ENCODE measurements at regions not wholly inside any gene's neighbourhood (a gene's known extent, or its start where the extent isn't known, plus 50 kb on each side); places are given as distances from the start of the nearest gene placed in this dataset.

DNA sequence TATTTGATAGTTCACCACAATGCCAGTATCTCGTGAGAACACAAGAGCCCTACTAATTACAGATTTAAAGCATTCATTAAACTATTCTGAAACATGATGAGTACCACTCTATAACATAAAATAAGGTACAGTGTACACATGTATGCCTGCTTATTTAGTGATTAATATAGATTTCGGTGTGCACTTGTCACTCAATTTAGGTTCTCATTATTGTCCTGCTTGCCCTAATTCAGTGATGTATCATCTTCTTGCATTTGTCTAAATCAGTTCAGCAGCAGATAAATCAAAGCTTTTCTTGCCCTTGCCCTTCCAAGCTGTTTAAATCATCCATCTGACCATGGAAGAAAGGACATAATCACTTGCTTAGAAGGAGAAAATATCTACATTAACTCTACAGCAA lies 359.7 kb downstream of the GXYLT1 start:
- no peak for DNase-seq
- Mint-ChIP-seq H3K36me3 (ENCODE audit: unreplicated experiment) (no peaks in the 10 kb centered on the region), H3K9me3 (ENCODE audit: unreplicated experiment) (no peaks in the 10 kb centered on the region), H3K27ac (ENCODE audit: unreplicated experiment) (no peak overlapping the region), H3K4me3 (ENCODE audit: unreplicated experiment) (no peak overlapping the region), H3K4me1 (ENCODE audit: low read depth, unreplicated experiment) (no peaks in the 10 kb centered on the region), H3K27me3 (ENCODE audit: unreplicated experiment) (no peaks in the 10 kb centered on the region)
- TF ChIP-seq CTCF (IDR thresholded peaks at IDR 0.05; ENCODE audit: partially characterized antibody, unreplicated experiment): no peak

- H3K36me3 Mint-ChIP-seq (ENCODE audit: unreplicated experiment): no peaks in the 10 kb centered on the region
- no peak overlapping the region for H3K4me3 Mint-ChIP-seq (ENCODE audit: unreplicated experiment)
- H3K4me1 Mint-ChIP-seq (ENCODE audit: low read depth, unreplicated experiment): no peaks in the 10 kb centered on the region
- no peak for DNase-seq
- no peak overlapping the region for H3K27ac Mint-ChIP-seq (ENCODE audit: unreplicated experiment)
- TF ChIP-seq CTCF (IDR thresholded peaks at IDR 0.05; ENCODE audit: partially characterized antibody, unreplicated experiment): no peak
- no peaks in the 10 kb centered on the region for H3K9me3 Mint-ChIP-seq (ENCODE audit: unreplicated experiment)
- peaks cover 2% of the 10 kb centered on the region for H3K27me3 Mint-ChIP-seq (ENCODE audit: unreplicated experiment)
These were observed 365.7 kb downstream of the GXYLT1 start for GRCh38 chr12:41778934-41779333.

DNA sequence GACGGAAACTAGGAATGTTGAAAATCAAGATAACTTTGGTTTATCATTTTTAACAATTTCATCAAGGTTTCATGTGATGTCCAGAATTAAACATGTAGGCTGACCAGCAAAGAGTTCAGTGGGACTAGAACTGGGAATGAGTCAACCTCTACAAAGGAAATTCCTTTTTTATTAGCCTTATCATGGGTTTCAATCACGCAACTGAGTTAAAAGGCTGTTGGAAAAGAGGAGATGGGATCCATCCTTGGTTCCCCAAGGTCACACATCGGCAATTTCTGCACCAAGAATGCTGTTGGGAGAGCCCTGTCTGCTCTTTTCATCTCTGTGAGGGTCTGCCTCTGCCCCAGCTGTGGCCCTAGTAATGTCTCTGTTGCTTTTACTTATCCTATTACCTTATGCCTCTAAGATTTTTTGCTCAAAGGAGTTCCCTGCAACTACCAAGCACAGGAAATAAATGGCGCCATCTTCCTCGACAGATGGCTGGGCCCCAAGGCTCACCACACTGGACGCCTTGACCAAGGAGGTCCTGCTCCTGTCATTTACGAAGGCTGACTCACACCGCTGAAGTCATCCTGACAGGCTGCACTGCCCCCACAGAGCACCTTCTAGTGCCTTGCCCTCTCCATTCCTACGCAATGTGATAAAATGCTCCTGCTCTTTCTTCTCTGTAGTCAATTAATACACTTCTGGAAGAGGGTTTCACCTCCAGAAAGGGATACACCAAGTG lies 367.4 kb downstream of the GXYLT1 start:
- no peak for TF ChIP-seq CTCF (IDR thresholded peaks at IDR 0.05; ENCODE audit: partially characterized antibody, unreplicated experiment)
- Mint-ChIP-seq H3K4me3 (ENCODE audit: unreplicated experiment) (no peak overlapping the region), H3K4me1 (ENCODE audit: low read depth, unreplicated experiment) (no peaks in the 10 kb centered on the region)

GRCh38 chr12:41772478-41772877 lies 372.2 kb downstream of the GXYLT1 start:
- Mint-ChIP-seq H3K9me3 (ENCODE audit: unreplicated experiment) (no peaks in the 10 kb centered on the region), H3K27ac (ENCODE audit: unreplicated experiment) (no peak overlapping the region), H3K27me3 (ENCODE audit: unreplicated experiment) (peaks cover 2% of the 10 kb centered on the region), H3K36me3 (ENCODE audit: unreplicated experiment) (no peaks in the 10 kb centered on the region), H3K4me3 (ENCODE audit: unreplicated experiment) (no peak overlapping the region), H3K4me1 (ENCODE audit: low read depth, unreplicated experiment) (no peaks in the 10 kb centered on the region)
- no peak for DNase-seq
- no peak for TF ChIP-seq CTCF (IDR thresholded peaks at IDR 0.05; ENCODE audit: partially characterized antibody, unreplicated experiment)

More for the DNA sequence above, 367.4 kb downstream of the GXYLT1 start:
- no peak for DNase-seq
- Mint-ChIP-seq H3K9me3 (ENCODE audit: unreplicated experiment) (no peaks in the 10 kb centered on the region), H3K27ac (ENCODE audit: unreplicated experiment) (no peak overlapping the region), H3K27me3 (ENCODE audit: unreplicated experiment) (peaks cover 2% of the 10 kb centered on the region), H3K36me3 (ENCODE audit: unreplicated experiment) (no peaks in the 10 kb centered on the region)

DNA sequence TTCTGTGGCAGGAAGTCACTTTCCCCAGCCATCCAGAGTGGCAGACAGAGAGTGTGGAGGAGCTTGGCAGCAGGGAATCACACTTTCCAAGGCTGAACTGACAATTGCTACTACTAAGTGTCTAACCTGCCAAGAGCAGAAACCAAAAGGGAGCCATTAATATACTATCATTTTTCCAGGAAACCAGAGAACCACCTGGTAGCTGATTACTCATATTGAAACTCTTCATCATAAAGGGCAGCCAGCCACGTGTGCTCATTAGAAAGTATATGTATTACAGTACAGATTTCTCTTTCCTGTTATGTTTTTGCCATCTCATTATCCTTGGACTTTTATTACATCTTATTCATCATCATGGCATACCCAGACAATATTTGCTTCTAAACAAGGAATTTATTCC lies 374.9 kb downstream of the GXYLT1 start:
- no peak overlapping the region for H3K4me3 Mint-ChIP-seq (ENCODE audit: unreplicated experiment)
- no peak overlapping the region for H3K27ac Mint-ChIP-seq (ENCODE audit: unreplicated experiment)
- H3K9me3 Mint-ChIP-seq (ENCODE audit: unreplicated experiment): no peaks in the 10 kb centered on the region
- no peak for DNase-seq
- H3K4me1 Mint-ChIP-seq (ENCODE audit: low read depth, unreplicated experiment): no peaks in the 10 kb centered on the region
- TF ChIP-seq CTCF (IDR thresholded peaks at IDR 0.05; ENCODE audit: partially characterized antibody, unreplicated experiment): no peak
- no peaks in the 10 kb centered on the region for H3K36me3 Mint-ChIP-seq (ENCODE audit: unreplicated experiment)
- H3K27me3 Mint-ChIP-seq (ENCODE audit: unreplicated experiment): no peaks in the 10 kb centered on the region

Measured in glutamatergic neuron (in vitro differentiated cells).